Activated naive CD4-positive, alpha-beta T cell treated with anti-CD3 and anti-CD28 coated beads for 36 hours (primary cell): ENCODE measurements at regions not wholly inside any gene's neighbourhood (a gene's known extent, or its start where the extent isn't known, plus 50 kb on each side); places are given as distances from the start of the nearest gene placed in this dataset.

Source experiments
- CTCF ChIA-PET: fragments of 350-600 bp; sonication (Branson Sonifier 250); formaldehyde crosslinking; loops from one replicate; lab custom pipeline; 2021; ENCODE audit warnings: antibody characterized with exemption; lab: Charles Lee
- DNase-seq: peaks from one replicate; pipeline ENCODE4 v3.0.0-alpha.2; 2020
- H3K27ac Mint-ChIP-seq: one replicate; pipeline ENCODE4 v1.8.0; 2021; ENCODE audit warnings: mild to moderate bottlenecking, mixed read lengths
- H3K27me3 Mint-ChIP-seq: one replicate; pipeline ENCODE4 v1.8.0; 2021; ENCODE audit warnings: low read depth, mixed read lengths
- H3K36me3 Mint-ChIP-seq: one replicate; pipeline ENCODE4 v1.8.0; 2021; ENCODE audit warnings: low read depth, mixed read lengths
- H3K4me1 Mint-ChIP-seq: one replicate; pipeline ENCODE4 v1.8.0; 2021; ENCODE audit warnings: low read depth, mixed read lengths
- H3K4me3 Mint-ChIP-seq: one replicate; pipeline ENCODE4 v1.8.0; 2021; ENCODE audit warnings: mild to moderate bottlenecking, moderate library complexity, mixed read lengths
- H3K9me3 Mint-ChIP-seq: one replicate; pipeline ENCODE4 v1.8.0; 2021; ENCODE audit warnings: mixed read lengths
- intact Hi-C: fragments of 100-400 bp; cut with micrococcal nuclease; formaldehyde crosslinking; loops from one replicate; pipeline ENCODE4 v1.15.1; 2023

DNA sequence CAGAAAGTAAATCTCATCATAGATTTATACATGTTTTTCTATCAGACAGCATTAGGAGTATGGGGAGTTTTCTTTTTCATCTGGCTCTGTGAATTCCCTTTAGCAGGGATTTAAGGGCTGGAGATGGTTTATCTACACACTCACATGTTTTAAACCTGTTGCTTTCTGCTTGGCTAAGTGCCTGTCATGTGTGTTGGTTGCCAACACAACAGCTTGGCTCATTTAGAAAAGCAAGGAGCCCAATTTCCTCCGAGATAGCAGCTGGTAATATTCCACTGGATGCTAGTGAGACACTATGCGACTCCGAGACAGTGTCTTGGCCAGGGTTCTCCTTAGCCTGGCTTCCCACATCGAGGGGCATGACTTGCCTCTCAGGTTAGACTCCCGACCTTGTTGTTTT lies 83.3 kb downstream of the KLF5 start:
- CTCF ChIA-PET = no interaction called here
- Mint-ChIP-seq H3K4me3 (no peak overlapping the region), H3K27me3 (no peaks in the 10 kb centered on the region), H3K4me1 (no peaks in the 10 kb centered on the region), H3K9me3 (no peaks in the 10 kb centered on the region), H3K27ac (no peak overlapping the region), H3K36me3 (no peaks in the 10 kb centered on the region)
- intact Hi-C loops = no loop called here
- no peak for DNase-seq

DNA sequence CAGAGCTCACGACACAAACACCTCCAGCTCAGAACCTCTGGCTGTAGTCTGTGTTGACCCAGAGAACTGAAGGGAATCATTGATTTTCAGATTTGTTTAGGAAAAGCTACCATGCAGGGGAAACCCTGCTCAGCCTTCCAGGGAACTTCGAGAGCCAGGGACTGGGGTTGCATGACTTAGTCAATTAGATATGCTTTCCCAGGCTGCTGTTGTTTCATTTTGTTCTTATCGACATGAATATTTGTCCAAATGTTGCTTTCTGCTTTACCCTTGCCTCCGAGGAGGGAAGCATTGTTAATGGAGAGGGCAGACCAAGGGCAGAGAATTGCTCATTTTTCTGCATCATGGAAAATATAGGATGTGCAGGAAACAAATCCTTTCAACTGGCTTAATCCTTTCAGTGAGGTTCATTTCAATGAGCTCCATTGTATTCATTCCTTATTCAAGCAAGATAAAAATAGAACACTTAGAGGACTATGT lies 82.5 kb downstream of the KLF5 start:
- Mint-ChIP-seq H3K4me1 (no peaks in the 10 kb centered on the region), H3K36me3 (no peaks in the 10 kb centered on the region), H3K27me3 (no peaks in the 10 kb centered on the region), H3K27ac (no peak overlapping the region), H3K4me3 (no peak overlapping the region), H3K9me3 (no peaks in the 10 kb centered on the region)
- CTCF ChIA-PET = interaction anchor here (0.9 kb wide), 1 partner anchor 81 kb away, joined by 5 read pairs; no protein-coding TSS in a partner anchor
- intact Hi-C loops = no loop called here
- no peak for DNase-seq

DNA sequence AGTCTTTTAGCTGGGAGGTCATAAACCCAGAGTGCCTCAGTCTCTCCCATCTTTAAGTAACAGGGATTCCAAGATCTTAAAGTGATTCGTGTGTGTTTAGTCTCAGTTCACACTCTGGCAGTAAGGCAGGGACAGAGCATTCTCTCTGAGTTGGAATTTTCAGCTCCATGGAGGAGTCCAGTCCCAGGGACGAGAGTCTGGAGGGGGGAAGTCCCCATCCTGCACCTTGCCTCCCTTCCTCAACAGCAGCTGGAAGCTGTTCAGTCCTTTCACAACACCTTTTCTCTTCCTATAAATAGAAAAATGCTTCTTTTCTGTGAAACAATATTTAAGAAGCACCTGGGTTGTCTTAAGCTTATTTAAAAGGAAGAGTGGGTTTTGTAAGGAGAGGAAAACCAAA lies 82.0 kb downstream of the KLF5 start:
- DNase-seq = no peak
- intact Hi-C loops = no loop called here
- Mint-ChIP-seq H3K27me3 (no peaks in the 10 kb centered on the region), H3K4me3 (no peak overlapping the region), H3K4me1 (no peaks in the 10 kb centered on the region), H3K9me3 (no peaks in the 10 kb centered on the region), H3K27ac (no peak overlapping the region), H3K36me3 (no peaks in the 10 kb centered on the region)
- CTCF ChIA-PET = interaction anchor here (0.9 kb wide), 1 partner anchor 80 kb away, joined by 5 read pairs; no protein-coding TSS in a partner anchor

DNA sequence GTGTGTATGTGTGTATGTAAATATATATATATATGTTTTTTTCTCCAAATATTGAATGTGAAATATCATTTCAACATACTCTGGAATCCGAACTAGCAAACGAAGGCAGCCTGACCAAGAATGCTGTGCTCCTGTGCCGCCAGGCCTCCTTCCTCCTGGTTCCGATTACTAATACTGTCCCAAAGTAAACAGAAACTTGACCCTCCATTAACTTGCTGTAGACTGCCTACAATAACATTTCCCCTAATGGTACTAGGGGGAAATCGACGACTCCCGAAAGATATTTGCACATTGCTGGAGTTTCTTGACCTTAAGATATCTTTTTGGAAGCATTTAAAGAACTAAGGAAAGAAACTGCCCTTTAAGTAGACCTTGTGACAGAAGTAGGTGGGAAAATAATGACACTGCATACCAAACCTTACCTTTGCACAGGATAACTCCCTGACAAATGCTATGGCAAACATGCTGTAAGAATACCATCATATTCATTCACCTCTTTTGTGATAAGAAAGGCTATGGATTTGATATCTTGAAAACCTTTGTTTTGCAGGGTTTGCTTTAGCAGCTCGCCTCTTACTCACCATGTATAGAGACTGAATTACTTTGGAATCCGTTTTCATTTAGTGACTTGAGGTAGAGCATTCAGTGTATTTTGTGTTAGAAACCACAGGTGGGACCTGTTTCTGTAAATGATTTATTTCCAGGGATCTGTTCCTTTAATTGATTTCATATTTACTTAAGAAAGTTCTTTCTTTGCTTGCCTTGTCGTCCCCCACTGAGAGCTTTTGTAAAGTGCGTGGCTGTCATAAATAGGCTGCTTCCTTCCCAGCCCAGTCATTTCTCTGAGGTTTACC lies 80.1 kb downstream of the KLF5 start:
- H3K36me3 Mint-ChIP-seq = no peaks in the 10 kb centered on the region
- intact Hi-C loops = no loop called here
- H3K9me3 Mint-ChIP-seq = no peaks in the 10 kb centered on the region
- H3K4me3 Mint-ChIP-seq = no peak overlapping the region
- H3K27ac Mint-ChIP-seq = no peak overlapping the region
- CTCF ChIA-PET = no interaction called here
- no peak for DNase-seq
- no peaks in the 10 kb centered on the region for H3K4me1 Mint-ChIP-seq
- H3K27me3 Mint-ChIP-seq = no peaks in the 10 kb centered on the region

DNA sequence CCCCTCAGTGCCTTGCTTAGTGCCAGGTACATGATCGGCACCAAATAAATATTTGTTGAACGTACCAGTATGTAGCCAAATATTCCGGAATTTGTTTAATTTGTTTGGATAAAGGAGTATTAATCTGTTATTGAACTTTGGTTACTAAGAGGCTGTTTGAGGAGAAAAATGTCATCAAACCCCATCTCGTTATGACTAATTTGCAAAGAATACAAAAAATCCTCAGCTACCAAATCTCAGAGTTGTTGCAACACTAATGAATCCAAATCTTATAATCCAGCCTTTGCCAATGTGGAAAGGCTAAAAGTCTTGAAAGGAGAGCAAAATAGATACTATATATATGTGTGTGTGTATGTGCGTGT lies 79.5 kb downstream of the KLF5 start:
- Mint-ChIP-seq H3K36me3 (no peaks in the 10 kb centered on the region), H3K27me3 (no peaks in the 10 kb centered on the region), H3K27ac (no peak overlapping the region), H3K4me1 (no peaks in the 10 kb centered on the region), H3K9me3 (no peaks in the 10 kb centered on the region), H3K4me3 (no peak overlapping the region)
- intact Hi-C loops = no loop called here
- no peak for DNase-seq
- CTCF ChIA-PET = no interaction called here

DNA sequence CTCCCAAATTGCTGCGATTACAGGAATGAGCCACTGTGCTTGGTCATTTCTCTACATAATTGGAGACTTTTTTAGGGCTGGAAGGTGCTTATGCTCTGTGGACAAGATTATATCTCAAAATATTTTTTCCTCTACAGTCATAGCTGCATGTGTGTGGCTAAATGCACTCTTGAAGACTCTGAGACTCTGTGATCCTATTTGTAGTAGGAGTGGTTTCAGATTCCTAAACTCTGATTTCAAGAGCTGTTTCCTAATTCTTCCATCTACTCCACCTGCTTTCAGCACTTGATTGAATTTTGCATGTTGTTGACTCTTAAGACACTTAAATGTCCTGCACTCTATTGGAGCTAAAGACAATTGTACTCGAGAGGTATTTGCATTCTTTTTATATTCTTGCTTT lies 78.0 kb downstream of the KLF5 start:
- CTCF ChIA-PET = no interaction called here
- H3K4me3 Mint-ChIP-seq = no peak overlapping the region
- no peaks in the 10 kb centered on the region for H3K27me3 Mint-ChIP-seq
- no peak overlapping the region for H3K27ac Mint-ChIP-seq
- no peak for DNase-seq
- intact Hi-C loops = no loop called here
- no peaks in the 10 kb centered on the region for H3K36me3 Mint-ChIP-seq
- H3K4me1 Mint-ChIP-seq = no peaks in the 10 kb centered on the region
- no peaks in the 10 kb centered on the region for H3K9me3 Mint-ChIP-seq

DNA sequence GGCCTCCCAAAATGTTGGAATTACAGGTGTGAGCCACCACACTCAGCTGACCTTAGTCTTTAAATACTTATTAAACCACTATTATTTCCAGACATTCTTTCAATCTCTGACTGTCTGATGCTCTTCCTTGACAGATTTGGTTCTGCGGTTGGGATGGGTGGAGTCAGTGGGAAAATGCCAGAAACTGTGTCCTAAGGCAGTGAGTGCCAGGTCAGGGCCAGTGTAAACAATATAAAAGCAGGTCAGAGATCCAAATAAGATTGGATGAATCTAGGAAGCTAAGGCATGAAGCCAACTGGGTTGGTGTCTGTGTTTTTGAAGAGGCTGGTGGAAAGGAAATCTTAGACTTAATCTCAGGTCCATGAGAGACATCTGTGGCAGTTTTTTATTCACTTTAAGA lies 74.7 kb downstream of the KLF5 start:
- DNase-seq = no peak
- H3K9me3 Mint-ChIP-seq = no peaks in the 10 kb centered on the region
- no peak overlapping the region for H3K27ac Mint-ChIP-seq
- H3K4me1 Mint-ChIP-seq = no peaks in the 10 kb centered on the region
- CTCF ChIA-PET = interaction anchor here (0.6 to 0.7 kb wide), 2 partner anchors 126 to 277 kb away, joined by 3 to 4 read pairs; no protein-coding TSS in a partner anchor
- H3K27me3 Mint-ChIP-seq = no peaks in the 10 kb centered on the region
- intact Hi-C loops = no loop called here
- no peak overlapping the region for H3K4me3 Mint-ChIP-seq
- no peaks in the 10 kb centered on the region for H3K36me3 Mint-ChIP-seq

DNA sequence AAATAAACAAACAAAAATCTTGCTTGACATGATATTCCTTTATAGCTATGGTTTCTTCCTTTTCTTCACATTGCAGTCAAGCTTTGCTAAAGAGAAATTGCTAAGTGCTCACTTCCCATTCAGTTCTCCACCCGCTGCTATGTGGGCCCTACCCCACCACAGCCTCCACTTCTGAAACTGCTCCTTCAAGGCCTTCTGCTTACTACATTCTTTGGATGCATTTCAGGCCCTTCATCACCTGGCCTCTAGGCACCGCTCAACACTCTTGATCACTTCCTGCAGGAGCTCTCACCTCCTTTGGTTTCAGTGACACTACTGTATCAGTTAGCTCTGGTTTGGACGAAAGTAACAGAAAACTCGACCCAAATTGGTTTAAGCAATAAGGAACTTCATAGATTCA lies 72.4 kb downstream of the KLF5 start:
- H3K27ac Mint-ChIP-seq = no peak overlapping the region
- no peaks in the 10 kb centered on the region for H3K9me3 Mint-ChIP-seq
- no peak for DNase-seq
- intact Hi-C loops = no loop called here
- H3K4me1 Mint-ChIP-seq = no peaks in the 10 kb centered on the region
- no peak overlapping the region for H3K4me3 Mint-ChIP-seq
- no peaks in the 10 kb centered on the region for H3K27me3 Mint-ChIP-seq
- CTCF ChIA-PET = interaction anchor here (0.7 kb wide), 1 partner anchor 227 kb away, joined by 4 read pairs; no protein-coding TSS in a partner anchor
- H3K36me3 Mint-ChIP-seq = no peaks in the 10 kb centered on the region

DNA sequence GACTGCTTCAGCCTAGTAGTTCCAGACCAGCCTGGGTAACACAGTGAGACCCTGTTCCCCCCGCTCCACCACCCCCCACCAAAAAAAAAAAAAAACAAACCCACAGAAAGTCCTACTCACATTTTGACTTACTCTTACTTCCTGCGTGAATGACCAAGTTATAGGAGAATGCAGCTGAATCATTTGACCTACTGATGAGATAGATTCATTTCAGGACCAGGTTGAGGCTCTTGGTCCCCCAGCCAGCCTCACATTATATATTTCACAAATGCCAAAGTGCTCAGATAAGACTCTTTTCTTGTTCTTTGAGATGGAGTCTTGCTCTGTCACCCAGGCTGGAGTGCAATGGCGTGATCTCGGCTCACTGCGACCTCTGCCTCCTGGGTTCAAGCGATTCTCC lies 70.2 kb downstream of the KLF5 start:
- Mint-ChIP-seq H3K36me3 (no peaks in the 10 kb centered on the region), H3K4me1 (no peaks in the 10 kb centered on the region), H3K4me3 (no peak overlapping the region), H3K9me3 (no peaks in the 10 kb centered on the region), H3K27ac (no peak overlapping the region), H3K27me3 (no peaks in the 10 kb centered on the region)
- DNase-seq = no peak
- CTCF ChIA-PET = interaction anchor here (0.5 to 0.7 kb wide), 2 partner anchors 66 to 76 kb away, joined by 3 to 5 read pairs; no protein-coding TSS in a partner anchor
- intact Hi-C loops = no loop called here
